Pons (tissue), 1 donor: ENCODE measurements at regions not wholly inside any gene's neighbourhood (a gene's known extent, or its start where the extent isn't known, plus 50 kb on each side); places are given as distances from the start of the nearest gene placed in this dataset.
A peak's percentile ranks its signal among the peaks of the same experiment; 100 is the strongest.

ENCODE experiments used
- DNase-seq: peaks from one replicate; pipeline ENCODE4 v3.0.0-alpha.2; 2016; ENCODE audit warnings: low spot score

GRCh38 chr7:116310141-116310540 is 99.8 kb downstream of the TES start:
- no peak for DNase-seq

GRCh38 chr7:116311259-116311658 is 100.9 kb downstream of the TES start:
- DNase-seq = no peak

DNA sequence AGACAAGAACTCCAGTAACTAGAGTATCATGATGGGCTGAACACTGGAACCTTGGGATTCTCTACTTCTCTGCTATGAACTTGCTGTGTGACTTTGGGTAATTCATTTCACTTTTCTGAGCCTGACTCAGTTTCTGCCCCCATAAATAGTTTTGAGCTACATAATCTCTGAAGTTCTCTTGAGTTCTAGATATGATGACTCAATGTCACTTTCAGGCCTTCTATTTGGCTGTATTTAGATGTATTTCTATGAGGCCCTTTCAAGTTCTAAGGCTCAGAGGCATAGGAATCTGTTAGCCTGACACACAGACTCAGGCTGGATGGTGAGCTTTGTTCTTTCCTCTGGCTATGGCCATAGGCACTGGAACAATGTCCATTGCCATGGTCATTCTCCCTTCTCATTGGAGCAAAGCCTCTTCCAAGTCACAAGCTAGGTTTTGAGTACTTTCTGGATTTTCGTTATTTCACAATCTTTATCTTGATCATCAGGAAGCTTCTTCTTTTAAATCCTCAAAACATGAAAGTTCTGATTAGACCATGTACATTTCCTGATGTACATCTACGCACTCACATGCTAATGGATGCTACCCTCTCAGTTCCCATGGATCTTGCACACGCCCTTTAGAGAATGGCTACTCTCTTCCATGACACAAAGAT is 101.6 kb downstream of the TES start:
- no peak for DNase-seq

DNA sequence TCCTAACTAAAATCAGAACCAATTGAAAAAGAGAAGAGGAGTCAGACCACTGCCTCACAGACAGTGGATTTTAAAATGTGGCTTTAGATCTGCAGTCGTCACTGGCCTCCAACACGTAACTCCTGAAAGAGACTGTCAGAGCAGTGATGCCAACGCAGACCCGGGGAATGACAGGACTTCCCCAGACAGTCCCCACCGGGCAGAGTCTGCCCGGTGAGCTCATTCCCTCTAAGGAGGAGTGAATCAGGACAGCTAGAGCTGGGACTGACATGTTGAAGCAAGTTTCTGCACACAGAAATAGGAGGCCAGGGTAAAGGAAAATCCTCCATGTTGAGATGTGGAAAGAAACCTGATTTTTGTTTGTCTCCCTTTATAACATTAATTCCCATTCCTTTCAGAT is 105.0 kb downstream of the TES start:
- DNase-seq = no peak

DNA sequence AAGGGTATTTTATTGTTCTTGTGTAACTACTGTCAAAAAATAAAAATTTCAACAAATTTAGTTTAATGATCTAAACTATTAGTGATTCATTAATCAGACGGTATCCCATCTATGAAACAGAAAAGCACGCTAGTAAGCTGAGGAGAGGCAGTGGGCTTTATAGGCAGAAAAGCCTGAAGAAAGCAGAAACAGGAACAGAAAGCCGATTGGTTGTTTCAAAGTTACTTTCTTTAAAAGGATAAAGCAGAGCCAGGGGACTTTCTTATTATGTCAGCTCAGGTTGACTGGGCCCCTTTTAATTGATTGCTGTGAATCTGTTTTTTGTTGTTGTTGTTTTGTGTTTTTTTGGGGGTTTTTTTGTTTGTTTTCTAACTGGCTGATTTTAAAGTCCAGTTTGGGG is 105.5 kb downstream of the TES start:
- DNase-seq = no peak

- peak; percentile 96 for DNase-seq
Measured at GRCh38 chr7:116316838-116317628, 106.7 kb downstream of the TES start.

DNA sequence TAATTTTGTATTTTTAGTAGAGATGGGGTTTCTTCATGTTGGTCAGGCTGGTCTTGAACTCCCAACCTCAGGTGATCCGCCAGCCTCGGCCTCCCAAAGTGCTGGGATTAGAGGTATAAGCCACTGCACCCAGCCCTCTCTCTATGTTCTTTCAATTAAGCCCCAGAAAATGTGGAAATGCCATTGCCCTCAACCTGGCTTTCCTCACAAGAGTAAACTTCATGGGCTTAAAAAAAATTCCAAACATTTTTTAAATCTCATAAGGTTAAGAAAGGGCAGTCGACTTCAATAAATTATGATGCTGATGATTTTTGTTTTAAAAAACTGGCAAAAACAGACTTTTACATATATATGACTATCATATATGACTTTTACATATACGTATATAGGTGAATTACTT is 107.6 kb downstream of the TES start:
- DNase-seq = no peak

- no peak for DNase-seq
Measured at GRCh38 chr7:116322541-116322940, 112.2 kb downstream of the TES start.

DNA sequence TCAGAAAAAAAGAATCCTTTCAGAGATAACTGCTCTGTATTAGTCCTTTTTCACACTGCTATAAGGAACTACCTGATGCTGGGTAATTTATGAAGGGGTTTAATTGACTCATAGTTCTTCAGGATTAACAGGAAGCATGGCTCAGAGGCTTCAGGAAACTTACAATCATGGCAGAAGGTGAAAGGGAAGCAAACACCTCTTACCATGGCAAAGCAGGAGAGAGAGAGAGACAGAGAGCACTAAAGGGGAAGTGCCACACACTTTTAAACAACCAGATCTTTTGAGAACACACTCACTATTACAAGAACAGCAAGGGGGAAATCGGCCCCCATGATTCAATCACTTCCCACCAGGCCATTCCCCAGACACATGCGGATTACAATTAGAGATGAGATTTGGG is 114.2 kb downstream of the TES start:
- DNase-seq = no peak

DNA sequence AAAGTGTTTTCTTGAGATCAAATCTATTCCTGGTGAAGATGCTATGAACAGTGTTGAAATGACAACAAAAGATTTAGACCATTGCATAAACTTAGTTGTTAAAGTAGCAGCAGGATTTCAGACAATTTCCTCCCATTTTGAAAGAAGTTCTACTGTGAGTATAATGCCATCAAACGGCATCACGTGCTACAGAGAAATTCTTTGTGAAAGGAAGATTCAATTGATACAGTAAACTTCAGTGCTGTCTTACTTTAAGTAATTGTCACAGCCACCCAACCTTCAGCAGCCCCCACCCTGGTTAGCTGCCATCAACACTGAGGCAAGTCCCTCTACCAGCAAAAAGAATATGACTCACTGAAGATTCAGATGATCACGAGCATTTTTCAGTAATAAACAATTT is 115.2 kb downstream of the TES start:
- DNase-seq = no peak

- no peak for DNase-seq
Measured at GRCh38 chr7:116327135-116327534, 116.8 kb downstream of the TES start.

GRCh38 chr7:116327752-116328151 is 117.4 kb downstream of the TES start:
- DNase-seq = no peak

DNA sequence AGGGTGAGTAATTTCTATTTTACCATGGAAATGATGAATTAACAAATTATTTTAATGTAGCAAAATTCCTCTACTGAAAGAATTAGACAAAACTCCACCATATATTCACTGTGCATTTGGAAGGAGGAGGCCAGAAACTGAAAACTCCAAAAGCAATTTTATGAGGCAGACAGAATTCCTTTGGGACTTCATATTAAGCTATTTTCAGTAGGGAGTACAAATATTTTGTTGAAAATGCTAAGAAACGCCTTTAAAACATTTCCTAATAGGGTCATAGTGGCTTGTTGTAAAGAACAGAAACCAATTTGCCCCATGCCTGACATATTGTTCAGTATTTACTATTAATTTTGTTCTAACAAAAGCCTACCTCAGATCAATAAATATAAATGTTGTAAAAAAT is 117.8 kb downstream of the TES start:
- no peak for DNase-seq

DNA sequence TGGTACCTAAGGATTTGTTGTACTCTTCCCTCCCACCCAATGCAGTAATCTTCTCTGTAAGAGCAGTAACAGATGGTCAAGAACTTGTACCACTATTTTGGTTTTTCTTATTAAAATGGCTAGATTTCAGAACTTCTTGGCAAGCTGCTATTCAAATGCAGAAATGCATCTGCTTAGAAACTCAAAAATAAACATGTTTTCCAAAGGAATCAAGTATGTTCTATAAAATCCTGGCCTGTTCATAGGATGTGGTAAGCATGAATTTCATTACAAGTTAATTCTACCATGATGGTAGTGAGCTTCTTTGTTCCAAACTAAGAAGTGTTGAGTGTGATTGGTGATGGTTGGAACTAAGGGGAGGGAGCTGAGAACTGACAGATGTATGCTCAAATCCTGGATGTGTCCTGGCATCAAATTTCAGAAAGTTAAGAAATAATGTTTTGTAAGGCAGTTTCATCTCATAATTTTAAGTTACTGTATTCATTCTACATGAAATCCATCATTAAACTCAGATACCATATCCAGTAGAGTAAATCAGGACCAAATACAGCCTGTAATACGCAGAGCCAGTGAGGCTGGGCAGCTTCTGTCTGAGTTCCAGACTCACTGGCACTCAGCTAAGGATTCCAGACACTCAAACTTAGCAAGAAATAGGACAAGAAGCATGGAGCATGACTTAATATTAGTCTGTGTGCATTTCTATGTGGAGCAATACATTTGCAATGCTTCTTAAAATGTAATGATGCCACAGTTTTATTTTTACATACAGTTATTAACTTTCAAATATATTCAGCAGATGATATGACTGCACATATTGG is 119.6 kb downstream of the TES start:
- no peak for DNase-seq

DNA sequence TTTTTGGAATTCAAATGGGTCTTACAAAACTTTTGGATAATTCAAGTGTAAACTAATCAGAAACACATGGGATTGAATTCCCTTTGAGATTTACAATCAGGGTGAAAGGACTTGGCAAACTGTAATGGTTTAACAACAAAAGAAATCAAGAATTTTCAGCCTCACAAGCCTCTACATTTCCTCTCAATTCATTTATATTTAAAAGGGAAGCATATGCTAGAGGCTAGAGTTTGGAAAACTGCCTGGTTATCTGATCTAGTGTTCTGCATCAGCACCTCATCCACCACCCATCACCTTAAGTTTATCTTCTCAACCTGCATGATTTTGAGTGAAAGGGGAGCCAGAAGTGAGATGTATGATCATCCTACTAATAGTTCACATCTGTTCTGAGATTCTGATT is 120.7 kb downstream of the TES start:
- DNase-seq = no peak

DNA sequence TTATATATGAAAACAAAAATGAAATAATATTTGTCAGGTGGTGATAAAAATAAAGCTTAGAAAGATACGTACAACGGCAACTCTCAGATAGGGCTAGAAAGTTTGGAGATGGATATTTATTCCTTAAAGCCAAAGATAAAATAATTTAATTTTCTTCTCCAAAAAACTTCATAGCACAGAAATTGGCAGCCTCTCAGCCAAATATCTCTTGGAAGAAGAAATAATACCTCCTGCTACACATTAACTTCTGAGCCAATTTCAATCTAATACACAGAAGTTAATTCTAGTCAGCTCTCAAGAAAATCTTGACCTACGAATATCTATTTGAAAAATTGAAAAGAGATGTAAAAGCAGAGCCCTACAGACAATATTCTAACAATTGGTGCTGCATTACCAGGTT is 122.4 kb downstream of the TES start:
- DNase-seq = no peak

DNA sequence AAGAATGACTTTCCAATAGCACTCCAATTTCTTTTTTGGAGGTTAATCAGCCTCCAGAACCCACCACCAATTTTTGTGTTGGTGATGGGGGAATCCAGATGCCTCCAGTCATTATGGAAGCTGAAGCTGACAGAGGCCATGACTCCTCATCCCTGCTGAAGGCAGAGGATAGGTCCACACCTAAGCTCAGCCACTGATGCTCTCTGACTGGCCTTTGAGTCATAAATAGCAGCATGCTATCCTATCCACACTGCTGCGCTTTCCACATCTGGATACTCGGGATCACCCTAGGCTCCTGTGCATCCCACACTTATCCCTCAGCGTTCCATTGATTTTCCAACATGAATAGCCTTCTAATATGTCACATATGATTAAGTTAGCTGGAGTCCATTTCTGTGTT is 124.2 kb downstream of the TES start:
- DNase-seq = no peak

DNA sequence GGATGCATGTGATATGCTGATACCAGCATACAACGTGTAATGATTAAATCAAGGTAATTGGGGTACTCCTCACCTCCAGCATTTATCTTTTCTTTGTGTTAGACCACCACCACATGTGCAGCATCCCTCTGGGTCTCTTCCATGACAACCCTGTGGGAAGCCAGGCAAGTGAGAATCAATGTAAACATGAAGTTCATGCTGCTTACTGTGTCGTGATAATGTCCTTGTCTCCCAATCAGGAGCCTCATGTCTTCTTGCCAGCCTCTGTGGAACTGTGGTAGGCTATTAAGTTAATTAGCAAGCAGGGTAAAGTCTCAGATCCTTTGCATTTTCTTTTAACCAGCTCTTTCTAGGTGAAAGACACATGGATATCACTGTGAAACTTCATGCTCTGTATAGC is 126.7 kb downstream of the TES start:
- DNase-seq = no peak

DNA sequence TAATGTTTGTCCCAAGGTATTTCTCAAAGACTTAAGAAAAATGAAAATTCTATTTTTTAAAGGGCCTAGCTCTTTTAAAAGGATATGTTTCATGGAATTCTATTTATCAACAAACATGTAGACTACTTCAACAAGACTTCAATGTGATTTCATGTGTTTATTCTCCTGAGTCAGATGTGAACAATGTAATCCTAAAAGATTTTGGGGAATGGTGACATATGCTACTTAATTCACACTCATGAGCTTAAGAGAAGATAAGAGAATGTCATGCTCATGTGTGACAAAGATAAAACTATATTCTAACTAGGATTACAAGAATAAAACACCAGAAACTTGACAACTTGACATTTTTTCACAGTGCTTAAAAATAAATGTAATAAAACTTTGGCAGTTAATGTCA is 127.5 kb downstream of the TES start:
- DNase-seq = no peak

DNA sequence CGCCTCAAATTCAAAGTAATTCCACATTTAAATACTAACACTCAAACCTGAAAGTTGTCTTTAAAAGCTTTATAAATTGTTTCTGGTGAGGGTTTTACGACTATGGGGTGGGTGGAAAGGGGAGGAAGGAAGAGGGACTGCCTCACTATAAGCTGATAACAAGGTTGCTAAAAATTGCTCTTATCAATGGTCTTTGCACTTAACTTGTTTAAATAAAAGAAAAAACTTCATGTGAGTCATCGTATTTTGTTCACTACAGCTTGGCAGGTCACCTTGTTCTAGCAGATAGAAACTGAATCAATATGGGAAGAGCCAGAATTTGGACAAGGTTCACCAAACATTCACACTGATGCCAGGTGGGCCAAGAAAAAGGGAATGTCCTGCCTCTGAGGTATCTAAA is 129.2 kb downstream of the TES start:
- no peak for DNase-seq

- no peak for DNase-seq
Measured at GRCh38 chr7:116340201-116340847, 130.0 kb downstream of the TES start.
